ENCODE measurements at regions not wholly inside any gene's neighbourhood (a gene's known extent, or its start where the extent isn't known, plus 50 kb on each side); places are given as distances from the start of the nearest gene placed in this dataset.

- no peaks in the 10 kb centered on the region for H3K4me1 Mint-ChIP-seq
- Histone ChIP-seq H3K4me1 (no peaks in the 10 kb centered on the region), H3K36me3 (no peaks in the 10 kb centered on the region), H2AFZ (replicated peaks) (no peak overlapping the region), H4K20me1 (ENCODE audit: low read depth) (no peaks in the 10 kb centered on the region), H3K27ac (no peak overlapping the region), H3K4me2 (no peak overlapping the region), H3K79me2 (ENCODE audit: low read depth) (no peaks in the 10 kb centered on the region), H3K9ac (no peak overlapping the region), H3K4me3 (no peak overlapping the region), H3K9me3 (ENCODE audit: low read depth) (no peaks in the 10 kb centered on the region), H3K27me3 (no peaks in the 10 kb centered on the region), H3F3A (ENCODE audit: low read depth) (no peaks in the 10 kb centered on the region)
- no peak for TF ChIP-seq EZH2 (IDR thresholded peaks at IDR 0.05)
- TF ChIP-seq EZH2phosphoT487 (IDR thresholded peaks at IDR 0.05) = no peak
- TF ChIP-seq CTCF (IDR thresholded peaks at IDR 0.05) = no peak
- no peak overlapping the region for H3K4me3 Mint-ChIP-seq
- H3K27ac Mint-ChIP-seq = no peak overlapping the region
- no peak for DNase-seq (ENCODE audit: low spot score)
- H3K27me3 Mint-ChIP-seq (ENCODE audit: insufficient read depth, low read depth) = no peaks in the 10 kb centered on the region
- no peaks in the 10 kb centered on the region for H3K36me3 Mint-ChIP-seq
- peaks cover 4% of the 10 kb centered on the region for H3K9me3 Mint-ChIP-seq
These were observed 91.0 kb downstream of the SCG2 start for GRCh38 chr2:223511168-223511567.

- Mint-ChIP-seq H3K27me3 (ENCODE audit: insufficient read depth, low read depth) (no peaks in the 10 kb centered on the region), H3K4me3 (no peak overlapping the region), H3K4me1 (no peaks in the 10 kb centered on the region), H3K36me3 (no peaks in the 10 kb centered on the region), H3K27ac (no peak overlapping the region), H3K9me3 (peaks cover 4% of the 10 kb centered on the region)
- Histone ChIP-seq H3K36me3 (no peaks in the 10 kb centered on the region), H3K27me3 (no peaks in the 10 kb centered on the region), H4K20me1 (ENCODE audit: low read depth) (no peaks in the 10 kb centered on the region), H3K79me2 (ENCODE audit: low read depth) (no peaks in the 10 kb centered on the region), H3K27ac (no peak overlapping the region), H3K9me3 (ENCODE audit: low read depth) (no peaks in the 10 kb centered on the region), H3F3A (ENCODE audit: low read depth) (no peaks in the 10 kb centered on the region), H2AFZ (replicated peaks) (no peak overlapping the region), H3K4me3 (no peak overlapping the region), H3K4me1 (no peaks in the 10 kb centered on the region), H3K4me2 (no peak overlapping the region), H3K9ac (no peak overlapping the region)
- no peak for DNase-seq (ENCODE audit: low spot score)
- TF ChIP-seq EZH2 (IDR thresholded peaks at IDR 0.05) (no peak), EZH2phosphoT487 (IDR thresholded peaks at IDR 0.05) (no peak), CTCF (IDR thresholded peaks at IDR 0.05) (no peak)
These were observed 88.2 kb downstream of the SCG2 start for GRCh38 chr2:223513771-223514455.

- H2AFZ ChIP-seq (replicated peaks) = no peak overlapping the region
These were observed 82.7 kb downstream of the SCG2 start for GRCh38 chr2:223519471-223519870.

More at GRCh38 chr2:223519471-223519870, 82.7 kb downstream of the SCG2 start:
- TF ChIP-seq EZH2 (IDR thresholded peaks at IDR 0.05) (no peak), EZH2phosphoT487 (IDR thresholded peaks at IDR 0.05) (no peak), CTCF (IDR thresholded peaks at IDR 0.05) (no peak)
- H3F3A ChIP-seq (ENCODE audit: low read depth) = no peaks in the 10 kb centered on the region
- H3K4me1 ChIP-seq = no peaks in the 10 kb centered on the region
- H3K9me3 ChIP-seq (ENCODE audit: low read depth) = no peaks in the 10 kb centered on the region
- H3K4me3 ChIP-seq = no peak overlapping the region
- no peaks in the 10 kb centered on the region for H3K27me3 ChIP-seq
- no peak for DNase-seq (ENCODE audit: low spot score)
- no peak overlapping the region for H3K4me3 Mint-ChIP-seq
- no peak overlapping the region for H3K27ac Mint-ChIP-seq
- H3K27ac ChIP-seq = no peak overlapping the region
- peaks cover 2% of the 10 kb centered on the region for H3K9me3 Mint-ChIP-seq
- no peaks in the 10 kb centered on the region for H4K20me1 ChIP-seq (ENCODE audit: low read depth)
- no peaks in the 10 kb centered on the region for H3K36me3 ChIP-seq
- no peaks in the 10 kb centered on the region for H3K79me2 ChIP-seq (ENCODE audit: low read depth)
- H3K4me2 ChIP-seq = no peak overlapping the region
- H3K4me1 Mint-ChIP-seq = peaks cover 4% of the 10 kb centered on the region
- no peak overlapping the region for H3K9ac ChIP-seq
- H3K27me3 Mint-ChIP-seq (ENCODE audit: insufficient read depth, low read depth) = no peaks in the 10 kb centered on the region
- H3K36me3 Mint-ChIP-seq = no peaks in the 10 kb centered on the region

All from neural progenitor cell (in vitro differentiated cells).